Heart left ventricle (tissue), 16 donors: ENCODE measurements at regions not wholly inside any gene's neighbourhood (a gene's known extent, or its start where the extent isn't known, plus 50 kb on each side); places are given as distances from the start of the nearest gene placed in this dataset.

Source experiments
- ATAC-seq, 4 donors: fragments of 200-7000 bp; cut with Tn5 transposase; one replicate each; pipeline ENCODE4 v1.9.1; 2020 to 2022; ENCODE audit warnings: moderate library complexity in 4 of 4, mild to moderate bottlenecking in 3 of 4, moderate number of reproducible peaks in 1 of 4
- DNase-seq, 5 donors: peaks; one replicate each; pipeline ENCODE4 v3.0.0-alpha.2; 2020
- H3K27ac ChIP-seq, 12 donors: fragments of 200-600 bp; sonication (generic) in 4 of 12; one replicate each; pipeline versions ENCODE4 v1.5.0 to v1.8.0; 2016 to 2022; ENCODE audit warnings: mild to moderate bottlenecking in 2 of 12
- H3K27me3 ChIP-seq, 9 donors: fragments of 200-600 bp; sonication (generic) in 2 of 9; one replicate each; pipeline versions ENCODE4 v1.5.1 to v1.8.0; 2016 to 2022; ENCODE audit warnings: mild to moderate bottlenecking in 3 of 9
- H3K36me3 ChIP-seq, 9 donors: fragments of 200-600 bp; sonication (generic) in 2 of 9; one replicate each; pipeline versions ENCODE4 v1.5.0 to v1.8.0; 2018 to 2022; ENCODE audit warnings: mild to moderate bottlenecking in 2 of 9
- H3K4me1 ChIP-seq, 12 donors: fragments of 200-600 bp; sonication (generic) in 4 of 12; one replicate each; pipeline versions ENCODE4 v1.5.0 to v1.8.0; 2016 to 2022; ENCODE audit warnings: mild to moderate bottlenecking in 3 of 12
- H3K4me3 ChIP-seq, 12 donors: fragments of 200-600 bp; sonication (generic) in 4 of 12; one replicate each; pipeline versions ENCODE4 v1.5.0 to v1.8.0; 2017 to 2022; ENCODE audit warnings: mild to moderate bottlenecking in 9 of 12, moderate library complexity in 4 of 12
- H3K9me3 ChIP-seq, 12 donors: fragments of 200-600 bp; sonication (generic) in 4 of 12; one replicate each; pipeline versions ENCODE4 v1.5.0 to v1.8.0; 2016 to 2022; ENCODE audit warnings: mild to moderate bottlenecking in 1 of 12
- CTCF ChIP-seq, 12 donors: fragments of 200-600 bp; sonication (generic) in 4 of 12; IDR thresholded peaks; one replicate each; pipeline versions ENCODE4 v1.5.0 to v1.8.0; 2018 to 2022; ENCODE audit warnings: antibody characterized with exemption in 12 of 12, mild to moderate bottlenecking in 5 of 12
- POLR2A ChIP-seq, 2 donors: fragments of 450-650 bp; IDR thresholded peaks; one replicate each; pipeline ENCODE4 v1.6.1; 2017; ENCODE audit warnings: antibody characterized with exemption in 2 of 2, mild to moderate bottlenecking in 2 of 2, moderate library complexity in 2 of 2
- WGBS, 4 donors: extraction: QIAGEN DNeasy Blood & Tissue Kit in 2 of 4; methylation state at CpG; one replicate each; pipeline versions ENCODE4 v1.1.5 to v1.1.7; 2013 to 2018; 5-methylcytosine and 5-hydroxymethylcytosine counted together
- intact Hi-C, 10 donors: fragments of 100-400 bp; cut with DNase I; formaldehyde crosslinking; loops; one replicate each; pipeline versions ENCODE4 v1.11.1 to v1.14.2; 2022
- donor health status: ischemic (EF 13 %, LVEDD 7.1; RV severe dilation, severe dysfunction).
- donor health status: healthy with polysubstance abuse.
- donor health status: DM: no; HTN: yes; CAD: no.
- donor health status: DM: no; HTN: no; CAD: no.
- donor health status: ischemic (EF 25% LVEDD 6.9; RV normal size, moderate dysfunction).
- donor health status: ischemic (EF 25% LVEDD 5.7; RV mildly dilated, moderate dysfunction).
- donor health status: healthy.
- donor health status: DM: yes; HTN: yes; CAD: no.
- donor health status: ischemic (EF 35%, LVEDD 5.7; RV mildly dilated, moderate dysfunction).
- donor health status: nonischemic (EF 11% LVEDD 7.7; RV severe dilation, severe dysfunction).
- donor health status: DM: yes; HTN: yes; CAD: no.
- donor health status: PGD.
- donor health status: ischemic (EF 29% LVEDD 5.4; RV normal size, mild dysfunction).
- donor health status: nonischemic (EF 23%, LVEDD 6.1; RV moderate dilation, normal function).

GRCh38 chr5:56358703-56359681, 125.9 kb upstream of the ANKRD55 start:
- peak overlapping the region in 9 of 12 donors; percentile 9 to 51 (median 21) for H3K27ac ChIP-seq
- peaks cover 0 to 34% (median 16%) of the 10 kb centered on the region in 12 donors for H3K4me1 ChIP-seq
- TF ChIP-seq CTCF (IDR thresholded peaks at IDR 0.05) (no peak), POLR2A (IDR thresholded peaks at IDR 0.05) (no peak)
- intact Hi-C loops = loop anchor here in 4 of 10 donors (10.0 kb wide), 4 partner anchors 96 to 456 kb away; partner anchors contain the start of gene MAP3K1 (in 2 of the 4)
- H3K36me3 ChIP-seq = no peaks in the 10 kb centered on the region
- WGBS, 4 donors = 60 to 66% (median 61%) methylated on average over 11 to 12 of the region's 12 CpGs
- H3K27me3 ChIP-seq = no peaks in the 10 kb centered on the region
- no peak overlapping the region for H3K4me3 ChIP-seq
- H3K9me3 ChIP-seq = no peaks in the 10 kb centered on the region
- DNase-seq (peak in 4 of 5 donors; percentile 27 to 40 (median 33)), ATAC-seq (peak in 3 of 4 donors; percentile 66 to 78 (median 71))

GRCh38 chr5:56358046-56358445, 124.9 kb upstream of the ANKRD55 start:
- Histone ChIP-seq H3K4me1 (peaks cover 0 to 37% (median 17%) of the 10 kb centered on the region in 12 donors), H3K9me3 (no peaks in the 10 kb centered on the region), H3K27me3 (no peaks in the 10 kb centered on the region), H3K36me3 (no peaks in the 10 kb centered on the region), H3K4me3 (no peak overlapping the region), H3K27ac (peak overlapping the region in 1 of 12 donors; percentile 40)
- ATAC-seq = no peak
- no peak for TF ChIP-seq POLR2A (IDR thresholded peaks at IDR 0.05)
- TF ChIP-seq CTCF (IDR thresholded peaks at IDR 0.05) = no peak
- whole genome bisulfite sequencing, 4 donors = 95 to 100% (median 99%) methylated on average over 1 of the region's 1 CpG
- no peak for DNase-seq
- intact Hi-C loops = loop anchor here in 4 of 10 donors (10.0 kb wide), 4 partner anchors 97 to 457 kb away; partner anchors contain the start of gene MAP3K1 (in 2 of the 4)

- DNase-seq = no peak
- intact Hi-C loops = loop anchor here in 4 of 10 donors (10.0 kb wide), 4 partner anchors 97 to 457 kb away; partner anchors contain the start of gene MAP3K1 (in 2 of the 4)
- no peaks in the 10 kb centered on the region for H3K9me3 ChIP-seq
- H3K36me3 ChIP-seq = no peaks in the 10 kb centered on the region
- ATAC-seq = no peak
- TF ChIP-seq CTCF (IDR thresholded peaks at IDR 0.05) (no peak), POLR2A (IDR thresholded peaks at IDR 0.05) (no peak)
- H3K4me1 ChIP-seq = peaks cover 0 to 43% (median 22%) of the 10 kb centered on the region in 12 donors
- H3K27me3 ChIP-seq = no peaks in the 10 kb centered on the region
- peak overlapping the region in 1 of 12 donors; percentile 6 for H3K27ac ChIP-seq
- no peak overlapping the region for H3K4me3 ChIP-seq
Measured at GRCh38 chr5:56357426-56357825, 124.3 kb upstream of the ANKRD55 start.

DNA sequence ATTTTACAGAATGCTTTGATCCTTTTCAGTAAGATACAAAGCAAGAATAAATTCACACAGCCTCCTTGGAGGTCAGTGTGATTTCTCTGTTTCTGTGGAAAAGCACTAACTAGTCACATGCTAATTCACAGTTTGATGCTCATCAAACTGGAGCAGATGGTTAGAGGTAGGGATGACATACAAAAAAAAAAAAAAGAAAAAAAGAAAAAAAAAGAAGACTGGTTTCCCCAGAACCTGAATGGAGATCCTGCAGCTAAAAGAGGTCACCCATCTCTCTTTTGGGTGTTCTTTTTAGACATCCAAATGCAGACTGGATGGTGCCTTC, 123.7 kb upstream of the ANKRD55 start:
- no peak overlapping the region for H3K4me3 ChIP-seq
- no peak for DNase-seq
- H3K27me3 ChIP-seq = no peaks in the 10 kb centered on the region
- no peak overlapping the region for H3K27ac ChIP-seq
- intact Hi-C loops = loop anchor here in 4 of 10 donors (10.0 kb wide), 4 partner anchors 98 to 458 kb away; partner anchors contain the start of gene MAP3K1 (in 2 of the 4)
- no peaks in the 10 kb centered on the region for H3K36me3 ChIP-seq
- H3K4me1 ChIP-seq = peaks cover 0 to 44% (median 25%) of the 10 kb centered on the region in 12 donors
- no peak for ATAC-seq
- no peaks in the 10 kb centered on the region for H3K9me3 ChIP-seq
- TF ChIP-seq CTCF (IDR thresholded peaks at IDR 0.05) = no peak
